ENCODE measurements at regions not wholly inside any gene's neighbourhood (a gene's known extent, or its start where the extent isn't known, plus 50 kb on each side); places are given as distances from the start of the nearest gene placed in this dataset.

GRCh38 chr2:64337314-64337713 lies 116.6 kb upstream of the LGALSL start:
- Histone ChIP-seq H3K9ac (ENCODE audit: low read length) (no peak overlapping the region), H3K4me1 (ENCODE audit: control insufficient read depth in 2 of 2, insufficient read depth in 2 of 2, low read length in 2 of 2) (no peaks in the 10 kb centered on the region), H3K27ac (ENCODE audit: low read length in 2 of 2) (no peak overlapping the region), H3K27me3 (replicated peaks in 1 of 4; ENCODE audit: control extremely low read depth in 1 of 4, control insufficient read depth in 3 of 4, insufficient read depth in 4 of 4, low read length in 3 of 4) (no peaks in the 10 kb centered on the region), H3K4me3 (ENCODE audit: control extremely low read depth in 1 of 5, extremely low read depth in 1 of 5, insufficient read depth in 1 of 5, low read depth in 2 of 5, low read length in 4 of 5) (no peak overlapping the region), H3K79me2 (ENCODE audit: control insufficient read depth, insufficient read depth, low read length) (no peaks in the 10 kb centered on the region), H4K20me1 (ENCODE audit: control insufficient read depth, insufficient read depth, low read length, poor library complexity, severe bottlenecking) (no peaks in the 10 kb centered on the region), H3K9me3 (ENCODE audit: control extremely low read depth in 1 of 3, control insufficient read depth in 2 of 3, insufficient read depth in 1 of 3, low read length in 2 of 3) (no peaks in the 10 kb centered on the region), H2AFZ (ENCODE audit: insufficient read depth, low read depth, low read length, poor library complexity, severe bottlenecking) (no peak overlapping the region), H3K4me2 (replicated peaks; ENCODE audit: low read depth, low read length, poor library complexity, severe bottlenecking) (no peak overlapping the region), H3K36me3 (replicated peaks in 1 of 2; ENCODE audit: control extremely low read depth in 1 of 2, control insufficient read depth in 1 of 2, extremely low read depth in 1 of 2, insufficient read depth in 2 of 2, low read length in 1 of 2) (no peaks in the 10 kb centered on the region)
- Mint-ChIP-seq H3K9me3 (ENCODE audit: insufficient read depth) (no peaks in the 10 kb centered on the region), H3K27ac (no peak overlapping the region), H3K27me3 (peaks cover 4% of the 10 kb centered on the region), H3K4me1 (peaks cover under 1% of the 10 kb centered on the region), H3K4me3 (no peak overlapping the region)
- WGBS (ENCODE audit: insufficient coverage): 80% methylated on average over 1 of the region's 3 CpGs
- ChIA-PET POLR2A (no interaction called here), CTCF (no interaction called here)
- TF ChIP-seq CTCF (IDR thresholded peaks at IDR 0.05) (no peak), EZH2 (IDR thresholded peaks at IDR 0.05; ENCODE audit: borderline replicate concordance, insufficient read depth, low read depth, low read length, poor library complexity, severe bottlenecking) (no peak)
- intact Hi-C loops (cut with micrococcal nuclease): no loop called here
- DNase-seq (no peak), ATAC-seq (ENCODE audit: low read depth) (no peak)

- ATAC-seq (ENCODE audit: low read depth) (no peak), DNase-seq (no peak)
- CTCF ChIA-PET: interaction anchor here (1.3 to 4.6 kb wide), 2 partner anchors 8 to 185 kb away, joined by 3 to 33 read pairs; no protein-coding TSS in a partner anchor
- no peak overlapping the region for H3K4me3 ChIP-seq (ENCODE audit: control extremely low read depth in 1 of 5, extremely low read depth in 1 of 5, insufficient read depth in 1 of 5, low read depth in 2 of 5, low read length in 4 of 5)
- no peaks in the 10 kb centered on the region for H3K9me3 ChIP-seq (ENCODE audit: control extremely low read depth in 1 of 3, control insufficient read depth in 2 of 3, insufficient read depth in 1 of 3, low read length in 2 of 3)
- Mint-ChIP-seq H3K4me1 (peaks cover 2% of the 10 kb centered on the region), H3K27me3 (peaks cover 4% of the 10 kb centered on the region), H3K4me3 (no peak overlapping the region), H3K9me3 (ENCODE audit: insufficient read depth) (no peaks in the 10 kb centered on the region), H3K27ac (no peak overlapping the region)
- H2AFZ ChIP-seq (ENCODE audit: insufficient read depth, low read depth, low read length, poor library complexity, severe bottlenecking): no peak overlapping the region
- POLR2A ChIA-PET: no interaction called here
- H3K36me3 ChIP-seq (replicated peaks in 1 of 2; ENCODE audit: control extremely low read depth in 1 of 2, control insufficient read depth in 1 of 2, extremely low read depth in 1 of 2, insufficient read depth in 2 of 2, low read length in 1 of 2): no peaks in the 10 kb centered on the region
- intact Hi-C loops (cut with micrococcal nuclease): no loop called here
- TF ChIP-seq EZH2 (IDR thresholded peaks at IDR 0.05; ENCODE audit: borderline replicate concordance, insufficient read depth, low read depth, low read length, poor library complexity, severe bottlenecking) (no peak), CTCF (IDR thresholded peaks at IDR 0.05) (no peak)
- no peaks in the 10 kb centered on the region for H3K27me3 ChIP-seq (replicated peaks in 1 of 4; ENCODE audit: control extremely low read depth in 1 of 4, control insufficient read depth in 3 of 4, insufficient read depth in 4 of 4, low read length in 3 of 4)
- no peak overlapping the region for H3K4me2 ChIP-seq (replicated peaks; ENCODE audit: low read depth, low read length, poor library complexity, severe bottlenecking)
- H3K4me1 ChIP-seq (ENCODE audit: control insufficient read depth in 2 of 2, insufficient read depth in 2 of 2, low read length in 2 of 2): no peaks in the 10 kb centered on the region
- H3K9ac ChIP-seq (ENCODE audit: low read length): no peak overlapping the region
- no peaks in the 10 kb centered on the region for H4K20me1 ChIP-seq (ENCODE audit: control insufficient read depth, insufficient read depth, low read length, poor library complexity, severe bottlenecking)
- 100% methylated on average over 1 of the region's 4 CpGs for WGBS (ENCODE audit: insufficient coverage)
- H3K79me2 ChIP-seq (ENCODE audit: control insufficient read depth, insufficient read depth, low read length): no peaks in the 10 kb centered on the region
- H3K27ac ChIP-seq (ENCODE audit: low read length in 2 of 2): no peak overlapping the region
Observed at GRCh38 chr2:64338108-64338507, 115.9 kb upstream of the LGALSL start.

Measured in B cell (primary cell).